ENCODE measurements at regions not wholly inside any gene's neighbourhood (a gene's known extent, or its start where the extent isn't known, plus 50 kb on each side); places are given as distances from the start of the nearest gene placed in this dataset.

DNA sequence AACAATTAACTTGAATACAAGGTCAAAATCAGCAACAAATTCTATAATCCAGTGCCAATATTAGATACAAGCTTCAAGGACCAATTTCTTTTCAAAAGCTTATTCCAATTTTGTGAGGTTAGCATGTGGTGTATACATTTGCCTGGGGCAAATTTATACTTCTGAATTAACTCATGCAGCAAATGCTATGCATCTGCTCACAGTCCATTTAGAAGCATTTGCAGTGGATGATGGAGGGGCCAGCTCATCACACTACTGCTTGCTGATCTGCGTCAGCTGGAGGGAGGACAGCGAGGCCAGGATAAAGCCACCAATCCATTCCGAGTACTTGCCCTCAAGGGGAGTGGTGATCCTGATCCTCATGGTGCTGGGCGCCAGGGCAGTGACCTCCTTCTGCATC is 474.3 kb upstream of the KIF2A start:
- Histone ChIP-seq H3K4me1 (replicated peaks; ENCODE audit: insufficient read depth) (no peaks in the 10 kb centered on the region), H3K9me3 (ENCODE audit: insufficient read depth, low read depth) (no peaks in the 10 kb centered on the region), H3K36me3 (ENCODE audit: low read depth) (no peaks in the 10 kb centered on the region), H3K27me3 (ENCODE audit: insufficient read depth, low read depth) (peaks cover 16% of the 10 kb centered on the region), H3K9me2 (ENCODE audit: insufficient read depth) (no peaks in the 10 kb centered on the region), H3K4me3 (no peak overlapping the region), H2AFZ (no peak overlapping the region), H3K4me2 (no peak overlapping the region), H3F3A (ENCODE audit: insufficient read depth, low read depth) (no peaks in the 10 kb centered on the region), H3K79me2 (ENCODE audit: low read depth) (no peaks in the 10 kb centered on the region), H4K20me1 (ENCODE audit: insufficient read depth) (no peaks in the 10 kb centered on the region), H3K27ac (no peak overlapping the region)
- no TSS peak for BruUV-seq (replicated peaks)
- POLR2A ChIA-PET (ENCODE audit: unreplicated experiment): no interaction called here
- no peak for TF ChIP-seq EZH2 (IDR thresholded peaks at IDR 0.05; ENCODE audit: low read depth)
- no peak for DNase-seq
- intact Hi-C loops (cut with micrococcal nuclease; ENCODE audit: unreplicated experiment): no loop called here
- CTCF ChIA-PET: no interaction called here

DNA sequence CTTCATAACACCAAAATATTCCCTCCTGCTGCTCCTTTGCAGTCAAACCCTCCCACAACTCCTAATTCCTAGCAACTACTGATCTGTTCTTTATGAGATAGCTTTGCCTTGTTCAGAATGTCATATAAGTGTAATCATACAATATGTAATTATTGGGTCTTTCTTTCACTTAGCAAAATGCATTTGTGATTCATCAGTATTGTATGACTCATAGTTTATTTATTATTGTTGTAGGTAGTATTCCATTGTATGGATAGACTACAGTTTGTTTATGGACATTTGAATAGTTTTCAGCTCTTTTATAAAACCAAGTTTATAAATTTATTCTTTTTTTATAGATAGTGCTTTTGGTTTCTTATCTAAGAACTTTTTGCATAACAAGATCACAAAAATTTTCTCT is 468.2 kb upstream of the KIF2A start:
- H2AFZ ChIP-seq: no peak overlapping the region
- no peaks in the 10 kb centered on the region for H3K9me2 ChIP-seq (ENCODE audit: insufficient read depth)
- H3F3A ChIP-seq (ENCODE audit: insufficient read depth, low read depth): no peaks in the 10 kb centered on the region
- CTCF ChIA-PET: interaction anchor here (0.7 kb wide), 1 partner anchor 539 kb away, joined by 3 read pairs; no protein-coding TSS in a partner anchor
- H3K27me3 ChIP-seq (ENCODE audit: insufficient read depth, low read depth): 0 out of 2 replicates have a peak, but pooled peaks cover 14% of the 10 kb centered on the region
- DNase-seq: no peak
- no peaks in the 10 kb centered on the region for H4K20me1 ChIP-seq (ENCODE audit: insufficient read depth)
- POLR2A ChIA-PET (ENCODE audit: unreplicated experiment): no interaction called here
- H3K4me2 ChIP-seq: no peak overlapping the region
- no peak for TF ChIP-seq EZH2 (IDR thresholded peaks at IDR 0.05; ENCODE audit: low read depth)
- TF ChIP-seq, protein P1, sequence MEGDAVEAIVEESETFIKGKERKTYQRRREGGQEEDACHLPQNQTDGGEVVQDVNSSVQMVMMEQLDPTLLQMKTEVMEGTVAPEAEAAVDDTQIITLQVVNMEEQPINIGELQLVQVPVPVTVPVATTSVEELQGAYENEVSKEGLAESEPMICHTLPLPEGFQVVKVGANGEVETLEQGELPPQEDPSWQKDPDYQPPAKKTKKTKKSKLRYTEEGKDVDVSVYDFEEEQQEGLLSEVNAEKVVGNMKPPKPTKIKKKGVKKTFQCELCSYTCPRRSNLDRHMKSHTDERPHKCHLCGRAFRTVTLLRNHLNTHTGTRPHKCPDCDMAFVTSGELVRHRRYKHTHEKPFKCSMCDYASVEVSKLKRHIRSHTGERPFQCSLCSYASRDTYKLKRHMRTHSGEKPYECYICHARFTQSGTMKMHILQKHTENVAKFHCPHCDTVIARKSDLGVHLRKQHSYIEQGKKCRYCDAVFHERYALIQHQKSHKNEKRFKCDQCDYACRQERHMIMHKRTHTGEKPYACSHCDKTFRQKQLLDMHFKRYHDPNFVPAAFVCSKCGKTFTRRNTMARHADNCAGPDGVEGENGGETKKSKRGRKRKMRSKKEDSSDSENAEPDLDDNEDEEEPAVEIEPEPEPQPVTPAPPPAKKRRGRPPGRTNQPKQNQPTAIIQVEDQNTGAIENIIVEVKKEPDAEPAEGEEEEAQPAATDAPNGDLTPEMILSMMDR (conservative IDR thresholded peaks at IDR 0.05): no peak
- H3K4me1 ChIP-seq (replicated peaks; ENCODE audit: insufficient read depth): no peaks in the 10 kb centered on the region
- no peak overlapping the region for H3K4me3 ChIP-seq
- no TSS peak for BruUV-seq (replicated peaks)
- no peaks in the 10 kb centered on the region for H3K79me2 ChIP-seq (ENCODE audit: low read depth)
- intact Hi-C loops (cut with micrococcal nuclease; ENCODE audit: unreplicated experiment): no loop called here
- no peaks in the 10 kb centered on the region for H3K9me3 ChIP-seq (ENCODE audit: insufficient read depth, low read depth)
- H3K36me3 ChIP-seq (ENCODE audit: low read depth): no peaks in the 10 kb centered on the region
- H3K27ac ChIP-seq: no peak overlapping the region

- intact Hi-C loops (cut with micrococcal nuclease; ENCODE audit: unreplicated experiment): no loop called here
- CTCF ChIA-PET: no interaction called here
These were observed 465.6 kb upstream of the KIF2A start for GRCh38 chr5:61840361-61840760.

More at GRCh38 chr5:61840361-61840760, 465.6 kb upstream of the KIF2A start:
- DNase-seq: no peak
- BruUV-seq (replicated peaks): no TSS peak
- Histone ChIP-seq H3K4me1 (replicated peaks; ENCODE audit: insufficient read depth) (no peaks in the 10 kb centered on the region), H2AFZ (no peak overlapping the region), H3K79me2 (ENCODE audit: low read depth) (no peaks in the 10 kb centered on the region), H3K9me2 (ENCODE audit: insufficient read depth) (no peaks in the 10 kb centered on the region), H3K27me3 (ENCODE audit: insufficient read depth, low read depth) (0 out of 2 replicates have a peak, but pooled peaks cover 14% of the 10 kb centered on the region), H3K4me3 (no peak overlapping the region), H3K36me3 (ENCODE audit: low read depth) (no peaks in the 10 kb centered on the region), H3K9me3 (ENCODE audit: insufficient read depth, low read depth) (no peaks in the 10 kb centered on the region), H4K20me1 (ENCODE audit: insufficient read depth) (no peaks in the 10 kb centered on the region), H3F3A (ENCODE audit: insufficient read depth, low read depth) (no peaks in the 10 kb centered on the region), H3K4me2 (no peak overlapping the region), H3K27ac (no peak overlapping the region)
- no peak for TF ChIP-seq EZH2 (IDR thresholded peaks at IDR 0.05; ENCODE audit: low read depth)
- TF ChIP-seq, protein P1 (conservative IDR thresholded peaks at IDR 0.05): no peak
- POLR2A ChIA-PET (ENCODE audit: unreplicated experiment): no interaction called here
